Activated naive CD4-positive, alpha-beta T cell treated with anti-CD3 and anti-CD28 coated beads, Interleukin-2, amount 50 U/mL, for 72 hours (primary cell): ENCODE measurements at regions not wholly inside any gene's neighbourhood (a gene's known extent, or its start where the extent isn't known, plus 50 kb on each side); places are given as distances from the start of the nearest gene placed in this dataset.
"Not testable (repeated sequence)": the region's sequence is repeated elsewhere in the genome, so short reads cannot be mapped to it uniquely, and the experiment has no call there.

Experiments used
- ATAC-seq, 2 donors: fragments of 150-1000 bp; cut with Tn5 transposase; 2 replicates each; pipeline ENCODE4 v1.10.0; 2021; ENCODE audit warnings: mild to moderate bottlenecking in 2 of 2, moderate library complexity in 2 of 2
- DNase-seq, 2 donors: peaks; one replicate each; pipeline ENCODE4 v3.0.0; 2021 to 2022; ENCODE audit warnings: low spot score in 2 of 2
- H3K27ac Mint-ChIP-seq, 2 donors: one replicate each; pipeline ENCODE4 v1.8.0; 2022; ENCODE audit warnings: mild to moderate bottlenecking in 2 of 2, mixed read lengths in 2 of 2
- H3K36me3 Mint-ChIP-seq, 2 donors: one replicate each; pipeline ENCODE4 v1.8.0; 2022; ENCODE audit warnings: mixed read lengths in 2 of 2
- H3K9me3 Mint-ChIP-seq, 2 donors: one replicate each; pipeline ENCODE4 v1.8.0; 2022; ENCODE audit warnings: mixed read lengths in 2 of 2

DNA sequence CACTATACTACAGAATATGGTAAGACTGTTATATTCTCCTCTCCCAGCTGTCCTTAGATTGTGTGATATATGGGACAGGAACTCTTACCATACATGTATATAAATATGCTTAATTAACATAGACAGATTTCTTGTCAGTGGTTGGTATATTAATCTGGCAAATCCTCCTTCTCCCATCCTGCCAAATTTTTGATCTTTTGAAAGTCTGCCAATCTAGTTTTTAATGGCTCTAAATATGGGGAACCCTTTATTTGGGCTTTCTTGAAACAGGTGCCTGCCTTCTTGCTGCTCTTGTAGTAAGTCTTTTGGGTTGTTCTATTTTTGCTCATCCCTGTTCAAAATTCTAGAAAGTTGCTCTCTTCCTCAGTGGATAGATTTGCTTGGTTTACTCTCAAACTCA is 63.5 kb downstream of the SPATA31D1 start:
- H3K36me3 Mint-ChIP-seq = no peaks in the 10 kb centered on the region
- no peak for ATAC-seq
- no peak for DNase-seq
- H3K27ac Mint-ChIP-seq = no peak overlapping the region
- peaks cover 0 to 8% of the 10 kb centered on the region in 2 donors for H3K9me3 Mint-ChIP-seq

DNA sequence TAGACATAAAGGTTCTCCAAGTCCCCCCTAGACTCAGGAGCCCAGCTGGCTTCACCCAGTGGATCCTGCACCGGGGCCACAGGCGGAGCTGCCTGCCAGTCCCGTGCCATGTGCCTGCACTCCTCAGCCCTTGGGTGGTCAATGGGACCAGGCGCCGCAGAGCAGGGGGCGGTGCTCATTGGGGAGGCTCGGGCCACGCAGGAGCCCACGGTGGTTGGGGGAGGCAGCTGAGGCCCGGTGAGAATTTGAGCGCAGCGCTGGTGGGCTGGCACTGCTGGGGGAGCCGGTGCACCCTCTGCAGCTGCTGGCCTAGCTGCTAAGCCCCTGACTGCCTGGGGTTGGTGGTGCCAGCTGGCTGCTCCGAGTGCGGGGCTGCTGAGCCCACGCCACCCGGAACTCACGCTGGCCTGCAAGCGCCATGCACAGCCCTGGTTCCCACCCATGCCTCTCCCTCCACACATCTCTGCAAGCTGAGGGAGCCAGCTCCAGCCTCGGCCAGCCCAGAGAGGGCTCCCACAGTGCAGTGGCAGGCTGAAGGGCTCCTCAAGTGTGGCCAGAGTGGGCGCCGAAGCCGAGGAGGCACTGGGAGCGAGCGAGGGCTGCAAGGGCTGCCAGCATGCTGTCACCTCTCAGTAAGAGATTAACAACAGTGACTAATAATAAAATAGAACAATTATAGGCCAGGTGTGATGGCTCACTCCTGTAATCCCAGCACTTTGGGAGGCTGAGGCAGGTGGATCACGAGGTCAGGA is 65.9 kb downstream of the SPATA31D1 start:
- ATAC-seq (no peak), DNase-seq (no peak)
- Mint-ChIP-seq H3K9me3 (peaks cover 0 to 8% of the 10 kb centered on the region in 2 donors), H3K27ac (no peak overlapping the region), H3K36me3 (no peaks in the 10 kb centered on the region)

DNA sequence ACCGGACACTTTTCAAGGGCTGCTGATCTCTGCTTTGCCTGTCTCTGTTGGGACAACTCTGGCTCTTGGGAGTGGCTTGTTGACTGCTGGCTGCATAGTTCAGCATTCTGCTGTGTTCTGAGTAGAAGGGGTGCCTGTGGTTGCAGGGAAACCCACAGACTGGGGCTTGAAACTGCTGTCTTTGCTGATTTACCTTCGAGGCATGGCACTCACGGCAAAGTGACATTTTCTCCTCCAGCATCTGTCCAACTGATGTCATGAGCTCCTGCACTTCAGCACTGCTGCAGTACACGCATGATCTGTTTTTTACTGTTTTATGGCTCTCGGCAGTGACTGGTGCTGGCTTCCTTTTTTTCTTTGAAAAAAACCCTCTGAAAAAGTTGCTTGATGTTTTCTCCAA is 69.2 kb downstream of the SPATA31D1 start:
- Mint-ChIP-seq H3K27ac (no peak overlapping the region), H3K9me3 (peaks cover 0 to 7% of the 10 kb centered on the region in 2 donors), H3K36me3 (peaks cover 0 to 2% of the 10 kb centered on the region in 2 donors)
- no peak for DNase-seq
- ATAC-seq = no peak

DNA sequence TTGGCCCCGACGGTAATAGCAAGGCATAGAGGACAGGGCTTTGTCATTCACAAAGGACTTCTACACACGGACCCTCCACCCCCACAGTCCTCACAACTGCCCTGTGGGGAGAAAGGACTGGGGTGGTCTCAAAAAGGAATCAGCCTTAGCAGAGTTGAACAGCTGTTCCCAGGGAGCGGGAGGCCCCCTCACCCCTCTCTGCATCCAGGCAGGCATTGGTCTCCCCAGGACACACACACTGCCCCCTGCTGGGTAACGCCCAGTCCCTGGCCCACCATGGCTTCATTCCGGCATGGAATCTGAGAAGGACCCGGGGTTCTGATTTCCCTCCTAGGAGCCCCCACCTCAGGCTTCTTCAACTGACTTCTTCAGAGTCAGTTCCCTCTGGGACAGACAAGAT is 73.2 kb downstream of the SPATA31D1 start:
- not testable (repeated sequence) for ATAC-seq, DNase-seq, H3K36me3 Mint-ChIP-seq, H3K9me3 Mint-ChIP-seq
- H3K27ac Mint-ChIP-seq = peak overlapping the region in 1 of 2 donors; percentile 29

- Mint-ChIP-seq H3K9me3 (peaks cover 0 to 8% of the 10 kb centered on the region in 2 donors), H3K36me3 (peaks cover 0 to 4% of the 10 kb centered on the region in 2 donors), H3K27ac (peak overlapping the region in 1 of 2 donors; percentile 29)
- no peak for ATAC-seq
- DNase-seq = no peak
Observed at GRCh38 chr9:82062245-82062644, 73.7 kb downstream of the SPATA31D1 start.

DNA sequence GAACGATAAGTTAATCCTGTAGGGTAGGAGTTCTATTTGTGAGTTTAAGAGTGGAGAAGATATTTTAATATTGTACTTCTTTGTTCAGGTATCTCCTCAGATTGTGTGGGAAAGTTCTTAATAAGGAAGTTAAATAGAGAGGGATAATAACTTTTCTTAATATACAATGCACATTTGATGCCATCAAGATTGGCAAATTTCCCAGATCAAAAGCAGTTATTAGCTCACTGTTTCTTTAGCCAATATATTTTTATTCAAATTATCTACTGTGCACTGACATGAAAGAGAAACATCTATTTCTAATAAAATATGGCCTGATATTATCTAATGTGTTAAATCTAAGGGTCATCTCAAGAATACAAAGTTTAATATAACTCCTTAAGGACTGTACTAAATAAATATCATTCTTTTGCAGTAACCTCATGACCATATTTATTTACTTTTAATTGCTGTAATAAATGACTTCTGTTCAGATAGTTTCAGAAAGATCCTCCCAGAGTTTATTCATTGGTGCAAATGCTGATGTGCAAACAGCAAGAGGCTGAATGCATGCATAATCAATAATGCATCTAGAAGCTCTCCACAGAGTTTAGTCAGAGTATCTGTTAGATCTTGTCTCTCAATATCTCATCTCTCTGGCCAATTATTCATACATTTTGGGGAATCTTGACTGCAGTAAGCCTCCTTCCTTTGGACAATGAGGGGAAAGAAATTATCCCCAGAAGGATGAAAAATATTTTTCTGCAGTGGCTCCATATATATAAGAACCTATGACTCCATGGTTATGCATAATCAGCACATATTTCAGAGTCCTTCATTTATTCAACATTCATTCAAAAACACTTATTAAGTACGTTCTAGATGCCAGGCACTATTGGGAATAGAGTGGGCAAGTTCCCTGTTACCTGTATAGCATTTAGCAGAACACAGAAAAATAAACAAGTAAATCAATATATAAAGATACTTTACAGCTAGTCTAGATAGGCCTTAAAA is 85.3 kb downstream of the SPATA31D1 start:
- no peak for DNase-seq
- no peak overlapping the region for H3K27ac Mint-ChIP-seq
- peaks cover 6 to 8% of the 10 kb centered on the region in 2 donors for H3K9me3 Mint-ChIP-seq
- ATAC-seq = no peak
- no peaks in the 10 kb centered on the region for H3K36me3 Mint-ChIP-seq

GRCh38 chr9:82080265-82080664 is 91.7 kb downstream of the SPATA31D1 start:
- H3K9me3 Mint-ChIP-seq = peaks cover 5 to 6% of the 10 kb centered on the region in 2 donors
- no peak overlapping the region for H3K27ac Mint-ChIP-seq
- H3K36me3 Mint-ChIP-seq = no peaks in the 10 kb centered on the region
- no peak for ATAC-seq
- no peak for DNase-seq

DNA sequence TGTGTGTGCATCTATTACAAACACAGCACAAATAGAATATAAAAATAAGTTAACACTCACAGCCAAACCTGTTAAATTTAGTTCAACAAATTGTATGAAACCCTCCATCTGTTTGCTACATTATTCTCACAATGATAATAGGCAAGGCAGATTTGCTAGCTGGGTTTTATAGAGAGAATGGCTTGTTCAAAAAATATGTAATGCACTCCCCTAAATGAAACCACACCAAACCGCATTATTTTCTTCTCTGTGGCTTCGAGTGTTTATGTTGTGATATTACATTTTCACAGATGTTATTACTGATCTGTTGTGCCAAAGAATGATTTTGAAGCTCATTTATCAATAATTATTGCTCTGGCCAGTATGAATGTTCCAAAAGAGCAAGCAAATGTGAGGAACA is 92.9 kb downstream of the SPATA31D1 start:
- no peak for ATAC-seq
- no peak for DNase-seq
- Mint-ChIP-seq H3K9me3 (peaks cover 10 to 11% of the 10 kb centered on the region in 2 donors), H3K36me3 (no peaks in the 10 kb centered on the region), H3K27ac (no peak overlapping the region)

GRCh38 chr9:82082563-82082962 is 94.0 kb downstream of the SPATA31D1 start:
- peaks cover 11 to 12% of the 10 kb centered on the region in 2 donors for H3K9me3 Mint-ChIP-seq
- H3K36me3 Mint-ChIP-seq = no peaks in the 10 kb centered on the region
- ATAC-seq = no peak
- no peak for DNase-seq
- no peak overlapping the region for H3K27ac Mint-ChIP-seq

DNA sequence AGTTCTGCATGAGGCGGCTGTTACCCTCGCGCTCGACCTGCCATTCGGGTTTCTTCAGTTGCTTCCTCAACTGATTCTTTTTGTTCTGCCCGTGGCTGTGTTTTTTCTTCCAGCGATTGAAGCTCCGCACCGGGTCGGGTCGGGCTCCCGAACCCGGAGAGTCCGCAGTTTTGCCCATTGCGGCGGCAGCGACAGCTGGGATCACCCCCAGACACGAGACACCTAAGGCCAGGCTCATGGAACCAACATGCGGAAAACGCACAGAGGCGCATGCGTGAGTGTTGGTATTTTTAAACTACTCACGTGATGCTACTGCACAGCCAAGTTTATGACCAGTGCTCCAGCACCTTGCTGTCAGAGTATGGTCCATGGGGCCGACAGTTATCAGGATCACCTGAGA is 100.0 kb downstream of the SPATA31D1 start:
- peaks cover 10 to 19% of the 10 kb centered on the region in 2 donors for H3K9me3 Mint-ChIP-seq
- no peak overlapping the region for H3K27ac Mint-ChIP-seq
- H3K36me3 Mint-ChIP-seq = peaks cover 0 to 4% of the 10 kb centered on the region in 2 donors
- DNase-seq (no peak), ATAC-seq (no peak)

- no peak for DNase-seq
- Mint-ChIP-seq H3K9me3 (peaks cover 10 to 19% of the 10 kb centered on the region in 2 donors), H3K27ac (no peak overlapping the region), H3K36me3 (peaks cover 0 to 4% of the 10 kb centered on the region in 2 donors)
- ATAC-seq = no peak
Observed at GRCh38 chr9:82090046-82090445, 101.5 kb downstream of the SPATA31D1 start.

DNA sequence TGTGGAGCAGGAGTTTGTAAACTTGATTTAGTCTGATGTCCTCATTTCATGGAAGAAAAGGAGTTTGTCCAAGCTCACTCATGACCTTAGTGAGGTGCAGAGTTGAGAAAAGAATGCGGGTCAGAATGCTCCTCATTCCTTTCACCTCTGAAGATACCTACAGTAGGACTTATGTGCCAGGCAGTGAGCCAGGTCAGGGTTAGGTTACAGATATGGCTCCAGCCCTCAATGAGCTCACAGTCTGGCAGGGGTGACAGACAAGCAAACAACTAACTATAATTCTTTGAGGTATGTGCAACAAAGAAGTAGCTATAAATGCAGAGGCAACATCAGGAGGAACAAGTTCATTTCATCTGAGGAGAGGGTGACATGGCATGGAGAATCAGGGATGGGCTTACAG is 102.5 kb downstream of the SPATA31D1 start:
- no peak for DNase-seq
- peaks cover 0 to 4% of the 10 kb centered on the region in 2 donors for H3K36me3 Mint-ChIP-seq
- no peak for ATAC-seq
- no peak overlapping the region for H3K27ac Mint-ChIP-seq
- peaks cover 9 to 18% of the 10 kb centered on the region in 2 donors for H3K9me3 Mint-ChIP-seq

DNA sequence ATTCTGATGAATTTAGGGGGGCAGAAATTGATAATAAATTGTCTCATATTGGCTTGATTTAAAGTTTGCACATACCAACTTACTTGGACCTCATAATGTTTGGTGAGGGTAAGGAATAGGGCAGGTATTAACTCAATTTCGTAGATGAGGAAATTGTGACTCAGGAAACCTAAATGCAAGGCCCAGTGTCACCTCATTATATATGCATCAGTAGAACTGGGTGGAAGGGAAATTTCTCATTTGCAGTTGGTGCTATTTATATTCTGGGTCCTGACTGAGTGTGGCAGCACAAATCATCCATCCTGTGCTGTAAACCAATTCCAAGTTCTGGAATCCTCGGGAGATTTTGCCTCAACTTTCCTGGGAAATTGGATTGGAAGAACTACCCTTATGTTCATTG is 103.0 kb downstream of the SPATA31D1 start:
- ATAC-seq (no peak), DNase-seq (no peak)
- Mint-ChIP-seq H3K27ac (no peak overlapping the region), H3K36me3 (peaks cover 0 to 4% of the 10 kb centered on the region in 2 donors), H3K9me3 (peaks cover 4 to 13% of the 10 kb centered on the region in 2 donors)

DNA sequence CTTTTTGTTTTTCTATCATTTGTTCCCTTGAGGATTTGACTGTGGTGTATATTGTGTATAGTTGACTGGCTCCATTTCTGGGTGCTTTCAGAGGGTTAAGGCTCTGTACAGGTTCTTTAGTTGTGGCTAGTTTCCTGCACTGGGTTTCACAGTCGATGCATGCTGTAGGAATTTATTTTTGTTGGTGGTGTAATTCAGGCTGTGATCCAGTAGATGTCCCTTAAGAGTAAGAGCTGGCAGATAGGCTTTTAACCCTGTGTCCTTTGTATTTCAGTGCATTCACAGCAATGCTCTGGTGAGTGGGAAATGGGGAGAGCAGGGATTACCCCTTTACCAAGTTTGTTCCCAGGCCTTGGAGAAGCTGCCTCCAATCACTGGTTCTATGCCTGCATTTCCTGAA is 112.9 kb downstream of the SPATA31D1 start:
- DNase-seq (no peak), ATAC-seq (no peak)
- Mint-ChIP-seq H3K27ac (no peak overlapping the region), H3K9me3 (peaks cover 17 to 19% of the 10 kb centered on the region in 2 donors), H3K36me3 (peaks cover 0 to 6% of the 10 kb centered on the region in 2 donors)

GRCh38 chr9:82104252-82104651 is 115.7 kb downstream of the SPATA31D1 start:
- Mint-ChIP-seq H3K27ac (no peak overlapping the region), H3K36me3 (peaks cover 0 to 10% of the 10 kb centered on the region in 2 donors), H3K9me3 (peaks cover 11 to 12% of the 10 kb centered on the region in 2 donors)
- DNase-seq = no peak
- no peak for ATAC-seq

DNA sequence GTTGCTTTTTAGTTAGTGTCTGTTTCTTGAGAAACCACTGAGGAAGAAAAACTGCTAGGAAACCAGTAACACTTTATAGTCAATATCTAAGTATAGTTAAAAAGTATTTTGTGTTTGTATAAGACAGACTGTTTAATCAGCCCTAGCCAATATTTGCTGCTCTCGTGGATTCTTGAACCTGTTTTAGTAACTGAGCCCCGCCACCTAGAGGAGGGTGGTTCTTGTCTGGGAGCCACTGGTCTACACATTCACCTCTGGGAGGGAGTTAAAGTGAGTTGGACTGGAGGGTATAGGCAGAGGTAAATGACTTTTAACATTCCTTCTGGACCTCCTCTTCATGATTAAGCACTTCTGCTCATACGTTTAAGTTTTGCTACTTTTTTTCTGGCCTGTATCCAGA is 117.2 kb downstream of the SPATA31D1 start:
- peaks cover 0 to 10% of the 10 kb centered on the region in 2 donors for H3K36me3 Mint-ChIP-seq
- H3K27ac Mint-ChIP-seq = no peak overlapping the region
- DNase-seq (no peak), ATAC-seq (no peak)
- H3K9me3 Mint-ChIP-seq = peaks cover 5 to 7% of the 10 kb centered on the region in 2 donors

DNA sequence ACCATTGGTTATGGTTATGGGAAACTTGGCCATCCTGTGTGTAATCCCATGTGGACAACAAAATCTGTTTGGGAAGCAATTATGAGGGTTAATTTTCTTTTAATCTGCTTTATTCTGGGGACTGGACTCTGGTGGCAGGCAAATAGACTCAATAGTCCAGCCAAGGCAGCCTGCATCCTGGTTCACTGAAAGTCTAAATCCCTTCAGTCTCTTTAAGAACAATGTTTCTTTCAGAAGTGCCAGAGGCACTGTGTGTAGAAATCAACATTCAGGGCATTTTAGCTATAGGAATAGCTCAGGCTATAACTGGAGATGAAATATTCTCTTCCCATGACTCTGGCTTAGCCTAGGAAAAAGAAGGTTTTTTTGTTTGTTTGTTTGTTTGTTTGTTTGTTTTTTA is 118.0 kb downstream of the SPATA31D1 start:
- peaks cover 4 to 13% of the 10 kb centered on the region in 2 donors for H3K9me3 Mint-ChIP-seq
- DNase-seq (no peak), ATAC-seq (no peak)
- H3K36me3 Mint-ChIP-seq = peaks cover 0 to 5% of the 10 kb centered on the region in 2 donors
- H3K27ac Mint-ChIP-seq = no peak overlapping the region
